K562 (cell line): ENCODE measurements at regions not wholly inside any gene's neighbourhood (a gene's known extent, or its start where the extent isn't known, plus 50 kb on each side); places are given as distances from the start of the nearest gene placed in this dataset.

Experiments
- ATAC-seq: fragments of 200-7000 bp; cut with Tn5 transposase; 3 replicates; pipeline ENCODE4 v1.9.1; 2020; ENCODE audit warnings: moderate library complexity
- BruUV-seq: library from RNA; stranded (reverse); fragments of 400-500 nt; replicated peaks from 2 replicates; lab custom pipeline; 2021; lab: Mats Ljungman, UMichigan
- CTCF ChIA-PET: fragments of 300-600 bp; formaldehyde crosslinking; extraction: SDS; loops from one replicate; lab custom pipeline; 2021; ENCODE audit warnings: low intra/inter-chr PET ratio; lab: Yijun Ruan, JAX
- POLR2A ChIA-PET: fragments of 300-600, 350-650 bp; sonication (Branson Sonifier 250); formaldehyde crosslinking; extraction: SDS; loops from one replicate; lab custom pipeline; 2021; ENCODE audit warnings: antibody characterized with exemption, inconsistent platforms; lab: Yijun Ruan, JAX
- DNase-seq, 4 experiments: peaks; one replicate each; pipeline versions ENCODE4 v3.0.0 to v3.0.0-alpha.2; 2011 to 2018; ENCODE audit warnings: low spot score in 3 of 4, mixed read lengths in 3 of 4; ENCODE audit errors: extremely low read depth in 1 of 4
- FAIRE-seq: peaks from 2 replicates; lab custom pipeline; 2011; peaks lifted over from hg19 to GRCh38; lab: Jason Lieb, UNC
- H2AFZ ChIP-seq: 2 replicates; pipeline ENCODE4 v1.6.0; 2011; ENCODE audit warnings: low read depth, low read length, control low read depth, inconsistent platforms
- H3K27ac ChIP-seq: fragments of 200-600 bp; 3 replicates; pipeline ENCODE4 v1.8.0; 2011; ENCODE audit warnings: low read depth, mild to moderate bottlenecking, control low read depth, inconsistent platforms, low read length, moderate library complexity, mixed read lengths; ENCODE audit errors: extremely low read depth
- H3K27me3 ChIP-seq, 2 experiments: fragments of 300-600 bp in 1 of 2; 2 replicates in 1 of 2; 3 replicates in 1 of 2; pipeline versions ENCODE4 v1.6.0 to v1.8.0; 2011; ENCODE audit warnings: inconsistent platforms in 2 of 2, low read length in 2 of 2, mild to moderate bottlenecking in 1 of 2, mixed read lengths in 1 of 2, moderate library complexity in 1 of 2; ENCODE audit not compliant: control insufficient read depth in 2 of 2, insufficient read depth in 2 of 2
- H3K36me3 ChIP-seq: fragments of 300-600 bp; 3 replicates; pipeline ENCODE4 v1.8.0; 2011; ENCODE audit warnings: mild to moderate bottlenecking, low read length, inconsistent platforms; ENCODE audit not compliant: control insufficient read depth, insufficient read depth
- H3K4me1 ChIP-seq, 2 experiments: fragments of 200-600 bp in 1 of 2; replicated peaks in 1 of 2; 2 replicates in 1 of 2; 3 replicates in 1 of 2; pipeline versions ENCODE4 v1.5.1 to v1.8.0; 2011; ENCODE audit warnings: inconsistent platforms in 2 of 2, low read length in 2 of 2, mild to moderate bottlenecking in 1 of 2, mixed read lengths in 1 of 2, moderate library complexity in 1 of 2; ENCODE audit not compliant: control insufficient read depth in 2 of 2, insufficient read depth in 2 of 2
- H3K4me2 ChIP-seq: 2 replicates; pipeline ENCODE4 v1.6.1; 2011; ENCODE audit warnings: low read length, control low read depth, inconsistent platforms, mixed read lengths; ENCODE audit not compliant: insufficient read depth
- H3K4me3 ChIP-seq: fragments of 200-600 bp; sonication (generic), shearing (Covaris generic); 2 replicates; pipeline ENCODE4 v1.5.1; 2016; ENCODE audit warnings: control low read depth, inconsistent platforms
- H3K79me2 ChIP-seq: fragments of 200-600 bp; 3 replicates; pipeline ENCODE4 v1.8.0; 2011; ENCODE audit warnings: low read length, inconsistent platforms; ENCODE audit not compliant: control insufficient read depth, insufficient read depth
- H3K9ac ChIP-seq, 2 experiments: 2 replicates each; pipeline versions ENCODE4 v1.6.0 to v1.6.1; 2011; ENCODE audit warnings: low read depth in 2 of 2, low read length in 2 of 2, control low read depth in 1 of 2, inconsistent platforms in 1 of 2, mild to moderate bottlenecking in 1 of 2, mixed read lengths in 1 of 2; ENCODE audit not compliant: insufficient read depth in 1 of 2
- H3K9me1 ChIP-seq: one replicate; pipeline ENCODE4 v1.6.0; 2011; ENCODE audit warnings: inconsistent platforms, mild to moderate bottlenecking, low read length, moderate library complexity; ENCODE audit not compliant: control insufficient read depth, insufficient read depth
- H3K9me3 ChIP-seq: replicated peaks from 2 replicates; pipeline ENCODE4 v1.5.1; 2011; ENCODE audit warnings: low read depth, low read length, inconsistent platforms; ENCODE audit not compliant: control insufficient read depth, insufficient read depth
- H4K20me1 ChIP-seq: replicated peaks from 2 replicates; pipeline ENCODE4 v1.6.1; 2011; ENCODE audit warnings: low read length, inconsistent platforms, mixed read lengths; ENCODE audit not compliant: control insufficient read depth, insufficient read depth
- BACH1 ChIP-seq: fragments of 200-800 bp; sonication (Bioruptor generic); IDR thresholded peaks from 2 replicates; pipeline ENCODE4 v1.6.1; 2016; ENCODE audit warnings: missing genetic modification characterization, missing compliant biosample characterization
- CBX8 ChIP-seq: fragments of 200-600 bp; sonication (generic); IDR thresholded peaks from 2 replicates; pipeline ENCODE4 v1.6.1; 2012; ENCODE audit warnings: borderline replicate concordance, mixed run types, low read depth, mild to moderate bottlenecking, moderate library complexity, mixed read lengths, low read length, control low read depth, inconsistent platforms; ENCODE audit not compliant: poor library complexity, severe bottlenecking; ENCODE audit errors: extremely low read depth
- HDAC2 ChIP-seq: fragments of 450-650 bp; IDR thresholded peaks from 2 replicates; pipeline ENCODE4 v1.6.1; 2016; ENCODE audit warnings: mild to moderate bottlenecking
- HDAC6 ChIP-seq: IDR thresholded peaks from 2 replicates; pipeline ENCODE4 v1.6.1; 2012; ENCODE audit warnings: low read depth, mild to moderate bottlenecking, control low read depth, inconsistent platforms, low read length, moderate library complexity
- ILK ChIP-seq: fragments of 450-650 bp; IDR thresholded peaks from 2 replicates; pipeline ENCODE4 v1.6.1; 2016; ENCODE audit warnings: missing genetic modification characterization, low read depth, mild to moderate bottlenecking, missing compliant biosample characterization, moderate library complexity, borderline replicate concordance
- JUN ChIP-seq, 2 experiments: sonication (generic) in 1 of 2; formaldehyde crosslinking in 1 of 2; IDR thresholded peaks; 2 replicates each; pipeline versions ENCODE4 v1.6.1 to v1.8.0; 2012 to 2022; ENCODE audit warnings: borderline replicate concordance in 2 of 2, mild to moderate bottlenecking in 2 of 2, improper control_type of control experiment in 1 of 2, low read depth in 1 of 2, low read length in 1 of 2, missing genetic modification reagents in 1 of 2
- JUND ChIP-seq, 2 experiments: IDR thresholded peaks; 2 replicates in 1 of 2; 3 replicates in 1 of 2; pipeline ENCODE4 v1.6.1; 2011; ENCODE audit warnings: borderline replicate concordance in 2 of 2, low read depth in 2 of 2, low read length in 2 of 2, improper control_type of control experiment in 1 of 2, missing biosample characterization in 1 of 2, missing genetic modification characterization in 1 of 2, missing genetic modification reagents in 1 of 2
- PURB ChIP-seq: sonication (generic); formaldehyde crosslinking; IDR thresholded peaks from 2 replicates; pipeline ENCODE4 v1.9.0; 2021; ENCODE audit warnings: low read depth, mild to moderate bottlenecking, missing genetic modification reagents
- RFX7 ChIP-seq: fragments of 250-450 bp; sonication (Bioruptor Pico); IDR thresholded peaks from 2 replicates; pipeline ENCODE4 v1.5.1; 2021; ENCODE audit warnings: mild to moderate bottlenecking
- SRSF7 ChIP-seq: fragments of 200-400 bp; formaldehyde crosslinking; optimal IDR thresholded peaks from 2 replicates; pipeline ENCODE3; 2017; ENCODE audit warnings: mild to moderate bottlenecking, low read depth, low read length
- WGBS: fragments of 100-300 bp; shearing (Covaris generic); methylation state at CpG from one replicate; pipeline ENCODE4 v1.1.6; 2016; ENCODE audit warnings: low coverage, mixed read lengths; ENCODE audit not compliant: insufficient coverage; ENCODE audit errors: missing lambda C conversion rate; 5-methylcytosine and 5-hydroxymethylcytosine counted together
- in situ Hi-C: fragments of 300-500 bp; cut with MboI; formaldehyde crosslinking; loops from 4 replicates; pipeline ENCODE4 v1.15.0; 2018; ENCODE audit warnings: inconsistent platforms, mixed read lengths
- intact Hi-C: fragments of 100-400 bp; cut with micrococcal nuclease; formaldehyde crosslinking; loops from 2 replicates; pipeline ENCODE4 v1.14.2; 2022

- H3K27ac ChIP-seq: no peak overlapping the region
- no peak overlapping the region for H3K4me3 ChIP-seq
- H3K36me3 ChIP-seq: no peaks in the 10 kb centered on the region
- BruUV-seq: no TSS peak
- TF ChIP-seq HDAC6: no peak
- no peaks in the 10 kb centered on the region for H3K9me1 ChIP-seq
- no peaks in the 10 kb centered on the region for H3K9me3 ChIP-seq
- H3K9ac ChIP-seq: no peak overlapping the region
- POLR2A ChIA-PET: no interaction called here
- no peak overlapping the region for H2AFZ ChIP-seq
- in situ Hi-C loops (no loop called here), intact Hi-C loops (no loop called here)
- DNase-seq (no peak), FAIRE-seq (no peak), ATAC-seq (no peak)
- CTCF ChIA-PET: no interaction called here
- no peaks in the 10 kb centered on the region for H4K20me1 ChIP-seq
- no peaks in the 10 kb centered on the region for H3K27me3 ChIP-seq
- WGBS: 0% methylated on average over 4 of the region's 4 CpGs
- H3K4me2 ChIP-seq: no peak overlapping the region
- H3K79me2 ChIP-seq: no peaks in the 10 kb centered on the region
- H3K4me1 ChIP-seq: no peaks in the 10 kb centered on the region
Measured at GRCh38 chr13:104098421-104098820, 1032.2 kb upstream of the SLC10A2 start.

GRCh38 chr13:104086759-104087158, 1020.5 kb upstream of the SLC10A2 start:
- no peaks in the 10 kb centered on the region for H3K9me1 ChIP-seq
- no peak overlapping the region for H3K27ac ChIP-seq
- ChIA-PET POLR2A (no interaction called here), CTCF (no interaction called here)
- H3K27me3 ChIP-seq: no peaks in the 10 kb centered on the region
- no peak overlapping the region for H3K9ac ChIP-seq
- 0% methylated on average over 4 of the region's 5 CpGs for whole genome bisulfite sequencing
- H3K4me2 ChIP-seq: no peak overlapping the region
- intact Hi-C loops (no loop called here), in situ Hi-C loops (no loop called here)
- H3K4me1 ChIP-seq: no peaks in the 10 kb centered on the region
- TF ChIP-seq ILK (tag): no peak
- TF ChIP-seq HDAC2: no peak
- TF ChIP-seq BACH1 (tag): no peak
- TF ChIP-seq RFX7 (CRISPR knock-in tag): no peak
- no peak for TF ChIP-seq SRSF7
- TF ChIP-seq JUND (IDR thresholded peaks at IDR 0.05; ENCODE audit: borderline replicate concordance, low read depth, low read length): no peak
- no peak for TF ChIP-seq JUND (tag; IDR thresholded peaks at IDR 0.05; ENCODE audit: borderline replicate concordance, low read depth, low read length)
- TF ChIP-seq PURB (CRISPR knock-in tag): no peak
- no peak for TF ChIP-seq JUN (IDR thresholded peaks at IDR 0.05; ENCODE audit: borderline replicate concordance, low read depth, low read length)
- TF ChIP-seq JUN (CRISPR knock-in tag; IDR thresholded peaks at IDR 0.05; ENCODE audit: borderline replicate concordance): no peak
- no peak for TF ChIP-seq CBX8
- no peak overlapping the region for H3K4me3 ChIP-seq
- DNase-seq: no peak
- H4K20me1 ChIP-seq: no peaks in the 10 kb centered on the region
- no peak overlapping the region for H2AFZ ChIP-seq
- ATAC-seq: no peak
- no peaks in the 10 kb centered on the region for H3K9me3 ChIP-seq
- H3K36me3 ChIP-seq: no peaks in the 10 kb centered on the region
- no TSS peak for BruUV-seq
- no peak for FAIRE-seq
- H3K79me2 ChIP-seq: no peaks in the 10 kb centered on the region
